ENCODE measurements at regions not wholly inside any gene's neighbourhood (a gene's known extent, or its start where the extent isn't known, plus 50 kb on each side); places are given as distances from the start of the nearest gene placed in this dataset.

- WGBS (ENCODE audit: insufficient coverage, low coverage, missing lambda C conversion rate), result 3% methylated on average over 2 of the region's 2 CpGs
- no peaks in the 10 kb centered on the region for H3K4me1 ChIP-seq (replicated peaks in 1 of 2; ENCODE audit: control insufficient read depth in 2 of 2, insufficient read depth in 2 of 2, low read length in 2 of 2)
- no peak overlapping the region for H3K4me2 ChIP-seq (ENCODE audit: insufficient read depth, low read length)
- no peak overlapping the region for H3K4me3 ChIP-seq
- TF ChIP-seq RBM14 (IDR thresholded peaks at IDR 0.05; ENCODE audit: borderline replicate concordance, insufficient read depth, low read depth, low read length), result no peak
- TF ChIP-seq, protein P1, sequence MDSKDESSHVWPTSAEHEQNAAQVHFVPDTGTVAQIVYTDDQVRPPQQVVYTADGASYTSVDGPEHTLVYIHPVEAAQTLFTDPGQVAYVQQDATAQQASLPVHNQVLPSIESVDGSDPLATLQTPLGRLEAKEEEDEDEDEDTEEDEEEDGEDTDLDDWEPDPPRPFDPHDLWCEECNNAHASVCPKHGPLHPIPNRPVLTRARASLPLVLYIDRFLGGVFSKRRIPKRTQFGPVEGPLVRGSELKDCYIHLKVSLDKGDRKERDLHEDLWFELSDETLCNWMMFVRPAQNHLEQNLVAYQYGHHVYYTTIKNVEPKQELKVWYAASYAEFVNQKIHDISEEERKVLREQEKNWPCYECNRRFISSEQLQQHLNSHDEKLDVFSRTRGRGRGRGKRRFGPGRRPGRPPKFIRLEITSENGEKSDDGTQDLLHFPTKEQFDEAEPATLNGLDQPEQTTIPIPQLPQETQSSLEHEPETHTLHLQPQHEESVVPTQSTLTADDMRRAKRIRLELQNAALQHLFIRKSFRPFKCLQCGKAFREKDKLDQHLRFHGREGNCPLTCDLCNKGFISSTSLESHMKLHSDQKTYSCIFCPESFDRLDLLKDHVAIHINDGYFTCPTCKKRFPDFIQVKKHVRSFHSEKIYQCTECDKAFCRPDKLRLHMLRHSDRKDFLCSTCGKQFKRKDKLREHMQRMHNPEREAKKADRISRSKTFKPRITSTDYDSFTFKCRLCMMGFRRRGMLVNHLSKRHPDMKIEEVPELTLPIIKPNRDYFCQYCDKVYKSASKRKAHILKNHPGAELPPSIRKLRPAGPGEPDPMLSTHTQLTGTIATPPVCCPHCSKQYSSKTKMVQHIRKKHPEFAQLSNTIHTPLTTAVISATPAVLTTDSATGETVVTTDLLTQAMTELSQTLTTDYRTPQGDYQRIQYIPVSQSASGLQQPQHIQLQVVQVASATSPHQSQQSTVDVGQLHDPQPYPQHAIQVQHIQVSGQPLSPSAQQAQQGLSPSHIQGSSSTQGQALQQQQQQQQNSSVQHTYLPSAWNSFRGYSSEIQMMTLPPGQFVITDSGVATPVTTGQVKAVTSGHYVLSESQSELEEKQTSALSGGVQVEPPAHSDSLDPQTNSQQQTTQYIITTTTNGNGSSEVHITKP (IDR thresholded peaks at IDR 0.05; ENCODE audit: partially characterized antibody), result no peak
- no peak for TF ChIP-seq CEBPG (CRISPR knock-in tag; IDR thresholded peaks at IDR 0.05)
- peak in 1 of 2 experiments; percentile 28; a peak in 1 of 4 replicates for TF ChIP-seq CEBPG (tag; conservative IDR thresholded peaks at IDR 0.05 in 1 of 2, IDR thresholded peaks at IDR 0.05 in 1 of 2)
- peak; percentile 39; the same call in 1 of the 2 replicates for TF ChIP-seq FOSL1 (tag; conservative IDR thresholded peaks at IDR 0.05)
- TF ChIP-seq ATF3 (IDR thresholded peaks at IDR 0.05), result peak; percentile 62
- TF ChIP-seq ATF3 (CRISPR knock-in tag; conservative IDR thresholded peaks at IDR 0.05), result no peak
- no peak for TF ChIP-seq CCNT2 (IDR thresholded peaks at IDR 0.05; ENCODE audit: borderline replicate concordance, extremely low read depth, insufficient read length, low read depth, low read length)
- no peak for TF ChIP-seq SRSF7 (optimal IDR thresholded peaks at IDR 0.05; ENCODE audit: low read depth, low read length)
- no peak for TF ChIP-seq ARID3B (CRISPR knock-in tag; IDR thresholded peaks at IDR 0.05; ENCODE audit: borderline replicate concordance)
- BruUV-seq (replicated peaks), result no TSS peak
- intact Hi-C loops (cut with micrococcal nuclease) (no loop called here), in situ Hi-C loops (cut with MboI) (no loop called here)
- no peak for FAIRE-seq
- no peaks in the 10 kb centered on the region for H3K79me2 ChIP-seq (ENCODE audit: control insufficient read depth, insufficient read depth, low read length)
- no peak for DNase-seq (ENCODE audit: extremely low read depth in 1 of 4, low spot score in 3 of 4)
- no peaks in the 10 kb centered on the region for H3K9me3 ChIP-seq (replicated peaks; ENCODE audit: control insufficient read depth, insufficient read depth, low read depth, low read length)
- H2AFZ ChIP-seq (ENCODE audit: low read depth, low read length), result no peak overlapping the region
- H3K9me1 ChIP-seq (ENCODE audit: control insufficient read depth, insufficient read depth, low read length), result no peaks in the 10 kb centered on the region
- CTCF ChIA-PET (ENCODE audit: low intra/inter-chr PET ratio), result no interaction called here
- H3K27ac ChIP-seq (ENCODE audit: extremely low read depth, low read depth, low read length), result no peak overlapping the region
- ATAC-seq, result no peak
- POLR2A ChIA-PET, result interaction anchor here (1.0 kb wide), 1 partner anchor 13 kb away, joined by 4 read pairs; no protein-coding TSS in a partner anchor
- H3K36me3 ChIP-seq (ENCODE audit: control insufficient read depth, insufficient read depth, low read length), result no peaks in the 10 kb centered on the region
- H4K20me1 ChIP-seq (replicated peaks; ENCODE audit: control insufficient read depth, insufficient read depth, low read length), result no peaks in the 10 kb centered on the region; the same call in 1 of the 2 replicates
- no peak overlapping the region for H3K9ac ChIP-seq (ENCODE audit: insufficient read depth in 1 of 2, low read depth in 2 of 2, low read length in 2 of 2)
- H3K27me3 ChIP-seq (ENCODE audit: control insufficient read depth in 2 of 2, insufficient read depth in 2 of 2, low read length in 2 of 2), result no peaks in the 10 kb centered on the region
Observed at GRCh38 chr12:75862692-75863471, 168.7 kb downstream of the PHLDA1 start.
